Osteocyte (in vitro differentiated cells): ENCODE measurements at regions not wholly inside any gene's neighbourhood (a gene's known extent, or its start where the extent isn't known, plus 50 kb on each side); places are given as distances from the start of the nearest gene placed in this dataset.

ENCODE experiments used
- DNase-seq: peaks from one replicate; pipeline ENCODE4 v3.0.0; 2021; ENCODE audit warnings: mixed read lengths; ENCODE audit not compliant: unreplicated experiment; ENCODE audit errors: extremely low spot score
- H3K27ac Mint-ChIP-seq: one replicate; pipeline ENCODE4 v1.8.0; 2021; ENCODE audit warnings: mild to moderate bottlenecking, mixed read lengths; ENCODE audit not compliant: unreplicated experiment
- H3K27me3 Mint-ChIP-seq: one replicate; pipeline ENCODE4 v1.8.0; 2021; ENCODE audit warnings: mixed read lengths; ENCODE audit not compliant: unreplicated experiment
- H3K36me3 Mint-ChIP-seq: one replicate; pipeline ENCODE4 v1.8.0; 2021; ENCODE audit warnings: mixed read lengths; ENCODE audit not compliant: unreplicated experiment
- H3K4me1 Mint-ChIP-seq: one replicate; pipeline ENCODE4 v1.8.0; 2021; ENCODE audit warnings: mixed read lengths; ENCODE audit not compliant: unreplicated experiment
- H3K4me3 Mint-ChIP-seq: one replicate; pipeline ENCODE4 v1.8.0; 2021; ENCODE audit warnings: mild to moderate bottlenecking, moderate library complexity, mixed read lengths; ENCODE audit not compliant: unreplicated experiment
- H3K9me3 Mint-ChIP-seq: one replicate; pipeline ENCODE4 v1.8.0; 2021; ENCODE audit warnings: mixed read lengths; ENCODE audit not compliant: unreplicated experiment
- CTCF ChIP-seq: fragments of 200-600 bp; sonication (generic); IDR thresholded peaks from 2 replicates; pipeline ENCODE4 v1.5.0; 2021; ENCODE audit warnings: antibody characterized with exemption, mild to moderate bottlenecking, moderate library complexity

- TF ChIP-seq CTCF: no peak
- Mint-ChIP-seq H3K4me1 (no peaks in the 10 kb centered on the region), H3K4me3 (no peak overlapping the region), H3K36me3 (no peaks in the 10 kb centered on the region), H3K27me3 (peaks cover 26% of the 10 kb centered on the region), H3K27ac (no peak overlapping the region), H3K9me3 (peaks cover 4% of the 10 kb centered on the region)
- DNase-seq: no peak
Observed at GRCh38 chr19:13712767-13713201, 51.5 kb upstream of the MRI1 start.

- no peaks in the 10 kb centered on the region for H3K4me1 Mint-ChIP-seq
- no peaks in the 10 kb centered on the region for H3K36me3 Mint-ChIP-seq
- no peak for TF ChIP-seq CTCF
- H3K27ac Mint-ChIP-seq: no peak overlapping the region
- no peak overlapping the region for H3K4me3 Mint-ChIP-seq
- H3K27me3 Mint-ChIP-seq: peaks cover 10% of the 10 kb centered on the region
- DNase-seq: no peak
- H3K9me3 Mint-ChIP-seq: no peaks in the 10 kb centered on the region
Observed at GRCh38 chr19:13707915-13708314, 56.4 kb upstream of the MRI1 start.

DNA sequence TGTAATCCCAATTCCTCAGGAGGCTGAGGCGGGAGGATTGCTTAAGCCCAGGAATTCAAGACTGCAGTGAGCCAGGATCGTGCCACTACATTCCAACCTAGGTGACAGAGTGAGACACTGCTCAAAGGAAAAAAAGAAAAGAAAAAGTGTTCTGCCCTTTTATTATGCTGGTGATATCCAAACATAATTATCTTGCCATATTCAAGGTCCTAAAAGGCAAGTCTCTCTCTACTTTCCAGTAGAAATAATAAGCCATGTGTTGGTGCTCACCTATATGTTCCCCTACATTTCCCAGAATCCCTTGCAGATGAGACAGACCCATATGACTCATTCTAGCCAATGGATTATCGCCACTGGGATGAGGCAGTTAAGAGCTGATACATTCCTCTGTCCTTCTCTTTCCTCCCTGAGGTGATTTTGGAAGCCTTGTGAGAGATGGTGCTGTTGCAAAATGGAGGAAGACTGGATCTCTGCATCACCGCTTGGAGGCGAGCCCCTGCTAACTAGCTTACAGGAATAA is 58.3 kb upstream of the MRI1 start:
- DNase-seq: no peak
- TF ChIP-seq CTCF: no peak
- H3K27ac Mint-ChIP-seq: no peak overlapping the region
- no peaks in the 10 kb centered on the region for H3K36me3 Mint-ChIP-seq
- H3K4me1 Mint-ChIP-seq: no peaks in the 10 kb centered on the region
- H3K9me3 Mint-ChIP-seq: no peaks in the 10 kb centered on the region
- H3K27me3 Mint-ChIP-seq: peaks cover 14% of the 10 kb centered on the region
- no peak overlapping the region for H3K4me3 Mint-ChIP-seq

- no peaks in the 10 kb centered on the region for H3K9me3 Mint-ChIP-seq
- no peak overlapping the region for H3K27ac Mint-ChIP-seq
- no peak for TF ChIP-seq CTCF
- H3K4me1 Mint-ChIP-seq: no peaks in the 10 kb centered on the region
- H3K27me3 Mint-ChIP-seq: peaks cover 19% of the 10 kb centered on the region
- no peaks in the 10 kb centered on the region for H3K36me3 Mint-ChIP-seq
- H3K4me3 Mint-ChIP-seq: no peak overlapping the region
- DNase-seq: no peak
Observed at GRCh38 chr19:13705201-13705600, 59.1 kb upstream of the MRI1 start.

DNA sequence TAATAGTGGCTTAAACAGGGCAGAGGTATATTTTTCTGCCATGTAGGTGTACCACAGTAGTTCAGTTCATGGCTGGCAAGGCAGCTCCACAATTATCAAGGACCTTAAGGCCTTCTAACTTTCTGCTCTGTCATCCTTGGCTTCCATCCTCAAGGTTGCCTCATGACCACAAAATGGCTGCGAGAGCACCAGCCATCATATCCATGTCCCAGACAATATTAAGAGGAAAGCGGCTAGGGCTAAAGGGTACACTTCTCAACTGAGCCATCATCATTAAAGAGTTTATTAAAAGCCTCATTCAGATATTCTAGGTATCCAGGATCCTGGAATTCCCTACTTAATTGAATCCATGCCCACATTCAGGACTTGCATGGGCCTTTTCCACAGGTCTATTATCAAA is 62.7 kb upstream of the MRI1 start:
- Mint-ChIP-seq H3K9me3 (no peaks in the 10 kb centered on the region), H3K4me3 (no peak overlapping the region), H3K27me3 (peaks cover 21% of the 10 kb centered on the region), H3K27ac (no peak overlapping the region), H3K36me3 (no peaks in the 10 kb centered on the region), H3K4me1 (no peaks in the 10 kb centered on the region)
- no peak for TF ChIP-seq CTCF
- DNase-seq: no peak
